UCSD-AML1 (cell line): ENCODE measurements at regions not wholly inside any gene's neighbourhood (a gene's known extent, or its start where the extent isn't known, plus 50 kb on each side); places are given as distances from the start of the nearest gene placed in this dataset.

Experiments used
- DNase-seq: peaks from one replicate; lab custom pipeline; 2025; ENCODE audit not compliant: unreplicated experiment; lab: John Stamatoyannopoulos, UW

- DNase-seq = no peak
These were observed 256.4 kb upstream of the TPM1 start for GRCh38 chr15:62785881-62786828.

GRCh38 chr15:62787401-62787800 lies 255.1 kb upstream of the TPM1 start:
- DNase-seq = no peak

DNA sequence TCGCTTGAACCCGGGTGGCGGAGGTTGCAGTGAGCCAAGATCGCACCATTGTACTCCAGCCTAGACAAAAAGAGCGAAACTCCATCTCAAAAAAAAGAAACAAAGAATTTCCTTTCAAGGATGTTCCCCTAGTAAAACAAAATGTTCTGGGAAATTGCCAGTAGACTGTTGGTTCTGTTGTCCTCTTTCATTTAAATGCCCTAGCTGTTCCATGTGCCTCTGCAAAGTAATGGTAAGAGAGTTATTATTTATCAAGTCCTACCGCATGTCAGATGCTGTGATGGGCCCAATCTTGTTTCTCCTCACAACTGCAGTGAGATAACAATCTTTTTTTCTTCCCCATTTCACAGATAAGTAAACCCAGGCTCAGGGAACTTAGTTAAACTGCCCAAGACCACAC lies 254.3 kb upstream of the TPM1 start:
- no peak for DNase-seq

GRCh38 chr15:62790546-62790945 lies 252.0 kb upstream of the TPM1 start:
- DNase-seq = no peak

DNA sequence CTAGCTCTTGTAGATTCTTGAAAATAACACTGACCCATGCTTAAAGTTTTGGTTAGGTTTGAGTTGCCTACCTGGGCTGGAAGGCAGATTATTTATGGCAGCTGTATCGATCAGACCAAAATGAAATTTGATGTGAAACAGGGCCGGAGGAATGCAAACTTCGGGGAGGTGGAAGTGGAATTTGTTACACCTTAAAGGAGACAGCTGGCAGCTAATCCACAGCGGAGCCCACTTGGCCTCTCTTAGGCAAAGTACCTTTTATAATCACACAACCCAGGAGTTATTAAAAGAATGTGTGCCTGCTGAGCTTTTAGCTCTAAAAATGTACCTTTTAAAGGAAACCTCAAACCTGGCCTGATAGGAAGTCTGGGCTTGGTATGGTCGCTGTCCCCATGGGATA lies 250.9 kb upstream of the TPM1 start:
- DNase-seq = no peak

DNA sequence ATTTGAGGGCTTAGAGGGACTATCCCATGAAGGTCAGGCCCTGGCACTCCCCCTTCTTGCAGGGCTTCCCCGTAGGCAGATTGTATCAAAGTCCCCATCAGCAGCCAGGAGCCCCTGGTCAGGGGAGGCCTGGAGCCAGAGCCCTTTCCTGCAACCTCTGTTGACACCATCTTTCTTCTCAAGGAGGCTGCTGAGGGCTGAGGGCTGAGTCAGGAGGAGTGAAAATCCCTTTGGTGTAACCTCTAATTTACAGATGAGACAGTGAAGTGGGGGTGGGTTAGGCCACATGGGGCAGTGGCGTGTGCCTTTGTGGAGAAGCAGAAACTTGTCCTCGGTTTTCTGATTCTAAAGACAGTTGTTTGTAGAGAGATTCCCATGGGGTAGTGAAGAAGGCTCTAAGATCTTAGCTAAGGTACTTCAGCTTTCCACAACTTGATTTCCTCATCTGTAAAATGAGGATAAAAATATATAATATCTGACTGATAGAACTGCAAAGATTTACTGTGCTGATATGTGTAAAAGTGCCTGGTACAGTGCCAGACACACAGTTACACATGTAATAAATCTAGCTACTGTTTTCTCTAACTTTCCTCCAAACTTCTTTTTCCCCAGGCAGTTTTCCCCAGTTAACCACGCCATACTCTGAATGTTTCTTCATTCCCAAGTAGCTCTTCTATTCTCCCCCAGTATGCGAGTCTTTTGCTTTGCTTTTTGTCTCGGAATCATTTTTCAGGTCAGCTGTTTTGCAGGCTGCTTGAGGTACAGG lies 249.4 kb upstream of the TPM1 start:
- no peak for DNase-seq

- no peak for DNase-seq
These were observed 248.8 kb upstream of the TPM1 start for GRCh38 chr15:62793752-62794144.

DNA sequence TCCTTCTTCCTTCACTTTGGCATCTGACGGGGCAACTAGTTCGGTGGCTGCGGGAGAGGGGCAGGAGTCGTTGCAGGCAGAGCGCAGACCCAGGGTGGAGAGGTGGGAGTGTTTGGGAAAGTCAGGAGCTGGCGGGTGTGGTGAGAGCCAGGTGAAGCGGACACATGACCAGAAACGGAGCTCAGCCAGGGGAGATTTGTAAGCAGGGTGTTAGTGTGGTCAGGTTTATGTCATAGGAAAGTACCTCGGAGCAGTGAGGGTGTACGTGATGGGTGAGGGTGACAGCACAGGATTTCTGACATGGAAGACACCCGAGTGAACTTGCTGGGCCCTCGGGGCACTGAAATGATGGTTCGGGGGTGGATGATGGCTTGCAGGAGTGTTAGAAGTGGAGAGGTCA lies 247.4 kb upstream of the TPM1 start:
- no peak for DNase-seq

GRCh38 chr15:62795700-62796695 lies 246.5 kb upstream of the TPM1 start:
- no peak for DNase-seq

- no peak for DNase-seq
These were observed 245.4 kb upstream of the TPM1 start for GRCh38 chr15:62797171-62797570.

GRCh38 chr15:62798536-62798935 lies 244.0 kb upstream of the TPM1 start:
- DNase-seq = no peak

- DNase-seq = no peak
These were observed 243.5 kb upstream of the TPM1 start for GRCh38 chr15:62799037-62799436.

- DNase-seq = no peak
These were observed 242.6 kb upstream of the TPM1 start for GRCh38 chr15:62799919-62800318.

GRCh38 chr15:62802612-62803011 lies 239.9 kb upstream of the TPM1 start:
- no peak for DNase-seq

DNA sequence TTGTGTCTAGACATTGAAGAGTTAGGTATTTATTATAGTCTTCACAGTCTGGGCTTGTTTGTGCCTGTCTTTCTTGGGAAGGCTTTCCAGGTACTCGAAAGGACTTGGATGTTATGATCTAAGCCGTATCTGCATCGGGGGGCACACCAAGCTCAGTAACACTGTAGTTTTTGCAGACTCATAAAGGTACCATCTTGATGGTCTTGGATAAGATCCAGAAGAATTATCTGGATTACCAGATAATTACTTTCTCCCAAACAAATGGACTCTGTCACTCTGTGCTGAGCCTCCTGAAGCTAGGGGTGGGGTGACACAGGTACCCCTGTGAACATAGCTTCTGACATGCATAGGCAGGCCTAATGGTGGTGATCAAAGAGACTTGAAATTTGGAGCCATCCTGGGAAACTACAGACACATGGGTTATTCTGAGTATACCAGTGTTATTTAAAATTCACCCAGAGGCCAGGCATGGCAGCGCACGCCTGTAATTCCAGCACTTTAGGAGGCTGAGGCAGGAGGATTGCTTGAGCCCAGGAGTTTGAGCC lies 238.6 kb upstream of the TPM1 start:
- DNase-seq = no peak

DNA sequence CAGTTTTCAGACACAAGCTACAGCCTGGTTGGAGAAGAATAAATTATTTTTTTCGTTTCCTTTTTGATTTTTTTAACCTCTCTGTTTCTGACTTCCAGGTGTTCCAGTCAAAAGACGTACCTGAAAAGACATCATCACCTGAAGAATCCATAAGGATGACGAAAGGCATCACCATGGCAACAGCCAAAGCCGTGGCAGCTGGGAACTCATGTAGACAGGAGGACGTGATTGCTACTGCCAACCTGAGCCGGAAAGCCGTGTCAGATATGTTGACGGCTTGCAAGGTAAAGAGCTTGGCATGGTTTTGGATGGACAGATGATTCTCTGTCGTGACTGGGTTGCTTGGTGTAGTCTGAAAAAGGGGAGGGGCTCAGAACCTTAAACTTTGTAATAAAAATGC lies 237.0 kb upstream of the TPM1 start:
- no peak for DNase-seq

GRCh38 chr15:62807539-62808130 lies 234.9 kb upstream of the TPM1 start:
- no peak for DNase-seq

GRCh38 chr15:62809115-62809967 lies 233.2 kb upstream of the TPM1 start:
- DNase-seq = no peak

- DNase-seq = no peak
These were observed 232.6 kb upstream of the TPM1 start for GRCh38 chr15:62809968-62810260.

- no peak for DNase-seq
These were observed 230.1 kb upstream of the TPM1 start for GRCh38 chr15:62812515-62812835.
